GM18858 (cell line): ENCODE measurements at regions not wholly inside any gene's neighbourhood (a gene's known extent, or its start where the extent isn't known, plus 50 kb on each side); places are given as distances from the start of the nearest gene placed in this dataset.
"Not testable (repeated sequence)": the region's sequence is repeated elsewhere in the genome, so short reads cannot be mapped to it uniquely, and the experiment has no call there.

ENCODE experiments used
- ATAC-seq: cut with Tn5 transposase; IDR thresholded peaks from one replicate; pipeline ENCODE4 v1.9.1; 2021; ENCODE audit not compliant: unreplicated experiment

GRCh38 chr17:26936645-26937044, 357.3 kb upstream of the WSB1 start:
- not testable (repeated sequence) for ATAC-seq

DNA sequence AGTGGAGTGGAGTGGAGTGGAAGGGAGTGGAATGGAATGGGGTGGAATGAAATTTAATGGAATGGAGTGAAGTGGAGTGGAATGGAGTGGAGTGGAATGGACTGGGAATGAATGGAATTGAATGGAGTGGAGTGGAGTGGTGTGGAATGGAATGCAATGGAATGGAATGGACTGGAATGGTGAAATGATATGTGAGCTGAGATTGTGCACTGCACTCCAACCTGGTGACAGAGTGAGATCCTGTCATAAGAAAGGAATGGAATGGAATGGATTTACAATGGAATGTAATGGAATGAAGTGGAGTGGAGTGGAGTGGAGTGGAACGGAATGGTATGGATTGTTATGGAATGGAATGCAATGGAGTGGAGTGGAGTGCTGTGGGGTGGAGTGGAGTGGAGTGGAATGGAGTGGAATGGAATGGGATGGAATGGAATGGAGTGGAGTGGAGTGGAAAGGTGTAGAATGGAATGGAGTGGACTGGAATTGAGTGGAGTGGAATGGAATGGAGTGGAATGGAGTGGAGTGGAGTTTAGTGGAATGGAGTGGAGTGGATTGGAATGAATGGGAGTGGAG, 356.1 kb upstream of the WSB1 start:
- not testable (repeated sequence) for ATAC-seq

DNA sequence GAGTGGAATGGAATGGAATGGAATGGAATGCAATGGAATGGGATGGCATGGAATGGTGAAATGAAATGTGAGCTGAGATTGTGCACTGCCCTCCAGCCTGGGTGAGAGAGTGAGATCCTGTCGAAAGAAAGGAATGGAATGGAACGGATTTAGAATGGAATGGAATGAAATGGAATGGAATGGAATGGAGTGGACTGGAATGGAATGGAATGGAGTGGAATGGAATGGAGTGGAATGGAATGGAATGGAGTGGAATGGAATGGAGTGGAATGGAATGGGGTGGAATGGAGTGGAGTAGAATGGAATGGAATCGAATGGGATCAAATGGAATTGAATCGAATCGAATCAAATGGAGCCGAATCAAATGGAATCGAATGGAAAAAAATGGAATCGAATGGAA, 354.2 kb upstream of the WSB1 start:
- not testable (repeated sequence) for ATAC-seq

DNA sequence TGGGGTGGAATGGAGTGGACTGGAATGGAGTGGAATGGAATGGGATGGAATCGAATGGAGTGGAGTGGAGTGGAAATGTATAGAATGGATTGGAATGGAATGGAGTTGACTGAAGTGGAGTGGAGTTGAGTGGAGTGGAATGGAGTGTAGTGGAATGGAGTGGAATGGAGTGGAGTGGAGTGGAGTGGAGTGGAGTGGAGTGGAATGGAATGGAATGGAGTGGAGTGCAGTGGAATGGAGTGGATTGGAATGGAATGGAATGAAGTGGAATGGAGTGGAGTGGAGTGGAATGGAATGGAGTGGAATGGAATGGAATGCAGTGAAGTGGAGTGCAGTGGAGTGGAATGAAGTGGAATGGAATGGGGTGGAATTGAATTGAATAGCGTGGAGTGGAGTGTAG, 353.3 kb upstream of the WSB1 start:
- not testable (repeated sequence) for ATAC-seq

DNA sequence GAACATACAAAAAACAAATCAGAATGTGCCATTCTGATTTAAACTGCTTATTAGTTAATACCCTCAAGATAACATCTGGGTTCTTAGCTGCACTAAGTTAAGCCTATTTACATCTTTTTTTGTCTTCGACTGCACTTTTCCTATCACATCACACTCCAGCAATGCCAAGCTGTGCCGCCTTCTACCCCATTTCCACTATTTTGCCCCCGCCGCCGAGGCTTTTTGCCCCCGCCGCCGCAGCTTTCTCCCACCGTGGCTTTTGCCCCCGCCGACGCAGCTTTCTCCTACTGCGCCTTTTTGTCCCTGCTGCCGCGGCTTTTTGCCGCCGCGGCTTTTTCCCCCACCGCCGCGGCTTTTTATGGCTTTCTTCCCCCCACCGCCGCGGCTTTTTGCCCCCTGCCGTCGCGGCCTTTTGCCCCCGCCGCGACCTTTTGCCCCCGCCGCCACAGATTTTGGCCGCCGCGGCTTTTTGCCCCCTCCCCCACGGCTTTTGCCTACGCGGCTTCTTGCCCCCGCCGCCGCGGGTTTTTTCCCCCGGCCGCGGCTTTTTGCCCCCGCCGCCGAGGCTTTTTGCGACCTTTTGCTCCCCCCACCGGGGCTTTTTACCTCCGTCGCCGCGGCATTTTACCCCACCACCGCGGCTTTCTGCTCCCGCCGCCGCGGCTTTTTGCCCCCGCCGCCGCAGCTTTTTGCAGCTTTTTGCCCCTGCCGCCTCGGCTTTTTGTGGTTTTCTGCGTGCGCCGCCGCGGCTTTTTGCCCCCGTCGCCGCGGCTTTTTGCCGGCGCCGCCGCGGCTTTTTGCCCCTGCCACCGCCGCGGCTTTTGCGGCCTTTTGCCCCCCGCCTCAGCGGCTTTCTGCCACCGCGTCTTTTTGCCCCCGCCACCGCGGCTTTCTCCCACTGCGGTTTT, 331.4 kb upstream of the WSB1 start:
- ATAC-seq: no peak

- no peak for ATAC-seq
Measured at GRCh38 chr17:26963163-26963503, 330.8 kb upstream of the WSB1 start.

DNA sequence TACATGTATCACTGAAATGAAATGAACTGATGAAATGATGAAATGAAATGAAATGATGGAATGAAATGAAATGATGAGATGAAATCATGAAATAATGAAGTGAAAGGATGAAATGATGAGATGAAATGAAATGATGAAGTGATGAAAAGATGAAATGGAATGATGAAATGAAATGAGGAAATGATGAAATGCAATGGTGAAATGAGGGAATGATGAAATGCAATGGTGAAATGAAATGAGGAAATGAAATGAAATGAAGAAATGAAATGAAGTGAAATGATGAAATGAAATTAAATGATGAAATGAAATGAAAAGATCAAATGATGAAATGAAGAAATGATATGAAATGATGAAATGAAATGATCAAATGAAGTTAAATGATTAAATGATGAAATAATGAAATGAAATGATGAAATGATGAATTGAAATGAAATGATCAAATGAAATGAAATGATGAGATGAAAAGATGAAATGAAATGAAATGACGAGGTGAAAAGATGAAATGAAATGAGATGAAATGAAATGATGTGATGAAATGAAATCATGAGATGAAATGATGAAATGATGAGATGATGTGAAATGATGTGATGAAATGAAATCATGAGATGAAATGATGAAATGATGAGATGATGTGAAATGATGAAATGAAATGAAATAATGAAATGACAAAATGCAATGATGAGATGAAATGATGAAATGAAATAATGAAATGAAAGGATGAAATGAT, 327.9 kb upstream of the WSB1 start:
- not testable (repeated sequence) for ATAC-seq

DNA sequence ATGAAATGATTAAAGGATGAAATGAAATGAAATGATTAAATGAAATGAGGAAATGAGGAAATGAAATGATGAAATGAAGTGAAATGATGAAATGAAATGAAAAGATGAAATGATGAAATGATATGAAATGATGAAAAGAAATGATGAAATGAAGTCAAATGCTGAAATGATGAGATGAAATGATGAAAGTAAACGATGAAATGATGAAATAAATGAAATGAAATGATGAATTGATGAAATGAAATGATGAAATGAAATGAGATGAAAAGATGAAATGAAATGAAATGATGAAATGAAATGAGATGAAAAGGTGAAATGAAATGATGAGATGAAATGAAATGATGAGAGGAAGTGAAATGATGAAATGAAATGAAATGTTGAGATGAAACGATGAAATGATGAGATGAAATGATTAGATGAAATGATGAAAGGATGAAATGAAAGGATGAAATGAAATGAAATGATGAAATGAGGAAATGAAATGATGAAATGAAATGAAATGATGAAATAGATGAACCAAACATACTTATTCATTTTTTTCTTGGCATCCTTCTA, 327.2 kb upstream of the WSB1 start:
- not testable (repeated sequence) for ATAC-seq

- not testable (repeated sequence) for ATAC-seq
Measured at GRCh38 chr17:26981845-26982425, 312.0 kb upstream of the WSB1 start.

DNA sequence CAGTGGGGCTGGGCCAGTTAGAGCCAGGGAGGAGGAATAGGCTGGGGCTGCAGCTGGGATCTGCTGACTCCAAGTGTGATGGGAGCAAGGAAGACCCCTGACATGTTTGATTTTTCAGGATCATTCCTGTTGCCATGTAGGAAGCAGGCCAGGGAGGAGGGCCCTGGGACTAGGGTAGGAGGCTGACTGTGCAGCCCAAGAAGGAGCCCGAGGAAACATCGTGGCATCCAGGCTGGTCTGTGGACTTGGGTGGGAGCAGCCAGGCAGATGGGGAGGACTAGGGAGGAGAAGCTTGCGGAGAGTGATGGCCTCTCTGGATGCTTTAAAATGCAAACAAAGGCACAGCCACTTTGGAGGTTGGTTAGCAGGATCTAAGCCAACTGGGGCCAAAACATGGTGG, 311.4 kb upstream of the WSB1 start:
- not testable (repeated sequence) for ATAC-seq

DNA sequence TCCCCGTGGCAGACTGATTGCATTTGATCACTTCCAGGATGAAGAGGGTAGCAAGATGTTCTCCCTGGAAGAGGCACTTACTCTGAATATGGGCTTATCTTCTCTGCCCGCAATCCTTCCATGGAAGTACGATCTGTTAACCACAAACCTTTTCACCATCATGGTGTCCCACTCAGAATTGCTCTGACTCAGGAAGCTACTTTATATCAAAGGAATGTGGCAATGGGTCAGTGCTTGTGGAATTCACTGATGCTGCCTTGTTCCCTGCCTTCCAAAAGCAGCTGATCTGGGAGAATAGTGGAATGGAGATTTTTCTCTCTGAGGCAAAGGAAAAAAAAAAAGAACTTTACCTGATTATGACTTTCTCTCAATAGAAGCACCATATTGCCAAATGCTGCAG, 306.1 kb upstream of the WSB1 start:
- not testable (repeated sequence) for ATAC-seq

GRCh38 chr17:26994648-26995047, 299.3 kb upstream of the WSB1 start:
- not testable (repeated sequence) for ATAC-seq

GRCh38 chr17:26996146-26996916, 297.6 kb upstream of the WSB1 start:
- not testable (repeated sequence) for ATAC-seq

GRCh38 chr17:27007734-27008531, 286.0 kb upstream of the WSB1 start:
- ATAC-seq: not testable (repeated sequence)

GRCh38 chr17:27009087-27009486, 284.8 kb upstream of the WSB1 start:
- no peak for ATAC-seq

DNA sequence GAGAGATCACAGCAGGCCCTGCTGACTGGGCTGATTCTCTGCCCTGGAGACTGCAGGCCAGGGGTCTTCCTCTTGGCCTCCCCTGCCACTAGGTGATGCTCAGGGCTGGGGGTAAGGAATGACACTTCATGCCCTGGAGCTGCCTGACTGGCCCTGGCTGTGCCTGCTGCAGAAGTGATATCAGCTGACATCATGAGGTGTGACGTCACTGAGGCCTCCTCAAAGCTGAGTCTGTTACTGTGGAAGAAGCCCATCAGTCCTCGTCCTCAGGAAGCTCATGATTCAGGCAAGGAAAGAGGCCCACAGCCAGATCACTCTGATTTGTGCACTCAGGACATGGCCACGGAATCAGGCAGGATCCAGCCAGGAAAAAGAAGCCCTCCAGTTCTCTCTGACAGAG, 283.8 kb upstream of the WSB1 start:
- not testable (repeated sequence) for ATAC-seq

GRCh38 chr17:27030552-27030951, 263.4 kb upstream of the WSB1 start:
- not testable (repeated sequence) for ATAC-seq

- no peak for ATAC-seq
Measured at GRCh38 chr17:27038676-27039075, 255.2 kb upstream of the WSB1 start.

DNA sequence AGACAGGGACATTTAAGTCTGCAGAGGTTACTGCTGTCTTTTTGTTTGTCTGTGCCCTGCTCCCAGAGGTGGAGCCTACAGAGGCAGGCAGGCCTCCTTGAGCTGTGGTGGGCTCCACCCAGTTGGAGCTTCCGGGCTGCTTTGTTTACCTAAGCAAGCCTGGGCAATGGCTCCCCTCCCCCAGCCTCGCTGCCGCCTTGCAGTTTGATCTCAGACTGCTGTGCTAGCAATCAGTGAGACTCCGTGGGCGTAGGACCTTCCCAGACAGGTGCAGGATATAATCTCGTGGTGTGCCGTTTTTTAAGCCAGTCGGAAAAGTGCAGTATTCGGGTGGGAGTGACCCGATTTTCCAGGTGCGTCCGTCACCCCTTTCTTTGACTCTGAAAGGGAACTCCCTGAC, 248.9 kb upstream of the WSB1 start:
- not testable (repeated sequence) for ATAC-seq
